Right lobe of liver (tissue), 6 donors: ENCODE measurements at regions not wholly inside any gene's neighbourhood (a gene's known extent, or its start where the extent isn't known, plus 50 kb on each side); places are given as distances from the start of the nearest gene placed in this dataset.
"Not testable (repeated sequence)": the region's sequence is repeated elsewhere in the genome, so short reads cannot be mapped to it uniquely, and the experiment has no call there.

Source experiments
- ATAC-seq, 4 donors: fragments of 200-7000 bp; cut with Tn5 transposase; one replicate each; pipeline ENCODE4 v1.9.1; 2020; ENCODE audit warnings: mild to moderate bottlenecking in 4 of 4, moderate library complexity in 4 of 4
- DNase-seq, 3 donors: peaks; one replicate each; pipeline ENCODE4 v3.0.0-alpha.2; 2020
- H3K27ac ChIP-seq, 3 donors: fragments of 200-600 bp; one replicate each; pipeline ENCODE4 v1.8.0; 2022
- H3K27me3 ChIP-seq, 2 donors: fragments of 200-600 bp; one replicate each; pipeline ENCODE4 v1.8.0; 2022
- H3K36me3 ChIP-seq, 4 donors: fragments of 200-600 bp; sonication (generic) in 1 of 4; one replicate each; pipeline versions ENCODE4 v1.5.1 to v1.8.0; 2017 to 2022; ENCODE audit warnings: control low read depth in 1 of 4
- H3K4me1 ChIP-seq, 4 donors: fragments of 200-600 bp; sonication (generic) in 1 of 4; one replicate each; pipeline versions ENCODE4 v1.5.1 to v1.8.0; 2017 to 2022; ENCODE audit warnings: control low read depth in 1 of 4
- H3K4me3 ChIP-seq, 3 donors: fragments of 200-600 bp; one replicate each; pipeline ENCODE4 v1.8.0; 2022
- H3K9me3 ChIP-seq, 4 donors: fragments of 200-600 bp; sonication (generic) in 1 of 4; one replicate each; pipeline versions ENCODE4 v1.5.1 to v1.8.0; 2017 to 2022; ENCODE audit warnings: control low read depth in 1 of 4
- POLR2A ChIP-seq: fragments of 450-650 bp; IDR thresholded peaks from one replicate; pipeline ENCODE4 v1.6.1; 2017; ENCODE audit warnings: antibody characterized with exemption, mild to moderate bottlenecking
- WGBS: methylation state at CpG from one replicate; pipeline ENCODE4 v1.1.6; 2018; ENCODE audit warnings: low coverage, low lambda C conversion rate; ENCODE audit not compliant: insufficient coverage; ENCODE audit errors: missing lambda C conversion rate; 5-methylcytosine and 5-hydroxymethylcytosine counted together
- intact Hi-C, 2 donors: fragments of 100-400 bp; cut with DNase I; formaldehyde crosslinking; loops; one replicate each; pipeline versions ENCODE4 v1.11.2 to v1.14.1; 2022
- TF ChIP-seq, protein P1 (sequence below), 4 donors: fragments of 200-600 bp in 3 of 4; fragments of 450-650 bp in 1 of 4; IDR thresholded peaks; one replicate each; pipeline versions ENCODE4 v1.5.1 to v1.8.0; 2016 to 2022; ENCODE audit warnings: antibody characterized with exemption in 4 of 4, mild to moderate bottlenecking in 2 of 4
- donor health status: DM: no; HTN: yes; CAD: no.
- donor health status: DM: no; HTN: no; CAD: no.
- donor health status: DM: no; HTN: no; CAD: no.
- donor health status: DM: no; HTN: yes; CAD: no.
- donor health status: DM: no; HTN: yes; CAD: no.

GRCh38 chr9:90162326-90162725 lies 480.3 kb downstream of the DIRAS2 start:
- H3K36me3 ChIP-seq = no peaks in the 10 kb centered on the region
- no peak overlapping the region for H3K27ac ChIP-seq
- no peak for DNase-seq
- TF ChIP-seq, protein P1, sequence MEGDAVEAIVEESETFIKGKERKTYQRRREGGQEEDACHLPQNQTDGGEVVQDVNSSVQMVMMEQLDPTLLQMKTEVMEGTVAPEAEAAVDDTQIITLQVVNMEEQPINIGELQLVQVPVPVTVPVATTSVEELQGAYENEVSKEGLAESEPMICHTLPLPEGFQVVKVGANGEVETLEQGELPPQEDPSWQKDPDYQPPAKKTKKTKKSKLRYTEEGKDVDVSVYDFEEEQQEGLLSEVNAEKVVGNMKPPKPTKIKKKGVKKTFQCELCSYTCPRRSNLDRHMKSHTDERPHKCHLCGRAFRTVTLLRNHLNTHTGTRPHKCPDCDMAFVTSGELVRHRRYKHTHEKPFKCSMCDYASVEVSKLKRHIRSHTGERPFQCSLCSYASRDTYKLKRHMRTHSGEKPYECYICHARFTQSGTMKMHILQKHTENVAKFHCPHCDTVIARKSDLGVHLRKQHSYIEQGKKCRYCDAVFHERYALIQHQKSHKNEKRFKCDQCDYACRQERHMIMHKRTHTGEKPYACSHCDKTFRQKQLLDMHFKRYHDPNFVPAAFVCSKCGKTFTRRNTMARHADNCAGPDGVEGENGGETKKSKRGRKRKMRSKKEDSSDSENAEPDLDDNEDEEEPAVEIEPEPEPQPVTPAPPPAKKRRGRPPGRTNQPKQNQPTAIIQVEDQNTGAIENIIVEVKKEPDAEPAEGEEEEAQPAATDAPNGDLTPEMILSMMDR (IDR thresholded peaks at IDR 0.05) = no peak
- TF ChIP-seq POLR2A = no peak
- H3K4me3 ChIP-seq = no peak overlapping the region
- ATAC-seq = no peak
- no peaks in the 10 kb centered on the region for H3K27me3 ChIP-seq
- no peaks in the 10 kb centered on the region for H3K4me1 ChIP-seq
- WGBS = 98% methylated on average over 5 of the region's 5 CpGs
- intact Hi-C loops = no loop called here
- no peaks in the 10 kb centered on the region for H3K9me3 ChIP-seq

- ATAC-seq (no peak), DNase-seq (no peak)
- Histone ChIP-seq H3K36me3 (no peaks in the 10 kb centered on the region), H3K9me3 (no peaks in the 10 kb centered on the region), H3K4me1 (no peaks in the 10 kb centered on the region), H3K27ac (no peak overlapping the region), H3K27me3 (no peaks in the 10 kb centered on the region), H3K4me3 (no peak overlapping the region)
- TF ChIP-seq, protein P1 (IDR thresholded peaks at IDR 0.05) = no peak
- no peak for TF ChIP-seq POLR2A
- 35% methylated on average over 3 of the region's 3 CpGs for WGBS
- intact Hi-C loops = no loop called here
These were observed 479.8 kb downstream of the DIRAS2 start for GRCh38 chr9:90162819-90163218.

- Histone ChIP-seq H3K4me1 (peaks cover 0 to 13% (median 2%) of the 10 kb centered on the region in 4 donors), H3K9me3 (no peaks in the 10 kb centered on the region), H3K4me3 (no peak overlapping the region), H3K27ac (no peak overlapping the region), H3K36me3 (no peaks in the 10 kb centered on the region), H3K27me3 (no peaks in the 10 kb centered on the region)
- ATAC-seq (no peak), DNase-seq (no peak)
- whole genome bisulfite sequencing = 88% methylated on average over 4 of the region's 6 CpGs
- intact Hi-C loops = no loop called here
- TF ChIP-seq, protein P1 (IDR thresholded peaks at IDR 0.05) = no peak
- TF ChIP-seq POLR2A = no peak
These were observed 477.3 kb downstream of the DIRAS2 start for GRCh38 chr9:90165281-90165680.

DNA sequence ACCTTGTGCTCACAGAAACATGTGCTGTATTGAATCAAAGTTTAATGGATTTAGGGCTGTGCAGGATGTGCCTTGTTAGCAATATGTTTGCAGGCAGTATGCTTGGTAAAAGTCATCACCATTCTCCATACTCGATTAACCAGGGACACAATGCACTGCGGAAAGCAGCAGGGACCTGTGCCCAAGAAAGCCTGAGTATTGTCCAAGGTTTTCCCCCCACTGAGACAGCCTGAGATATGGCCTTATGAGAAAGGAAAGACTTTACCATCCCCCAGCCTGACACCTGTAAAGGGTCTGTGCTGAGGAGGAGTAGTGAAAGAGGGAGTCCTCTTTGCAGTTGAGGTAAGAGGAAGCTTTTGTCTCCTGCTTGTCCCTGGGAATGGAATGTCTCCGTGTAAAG lies 476.2 kb downstream of the DIRAS2 start:
- H3K4me1 ChIP-seq = peaks cover 0 to 13% (median 2%) of the 10 kb centered on the region in 4 donors
- H3K36me3 ChIP-seq, H3K4me3 ChIP-seq, intact Hi-C loops, H3K9me3 ChIP-seq, H3K27me3 ChIP-seq, DNase-seq, ATAC-seq, H3K27ac ChIP-seq: not testable (repeated sequence)
- no CpG with 5 or more reads among the region's 3 CpGs for whole genome bisulfite sequencing

GRCh38 chr9:90167914-90168313 lies 474.7 kb downstream of the DIRAS2 start:
- no peaks in the 10 kb centered on the region for H3K36me3 ChIP-seq
- H3K27ac ChIP-seq = no peak overlapping the region
- H3K4me3 ChIP-seq = no peak overlapping the region
- no peaks in the 10 kb centered on the region for H3K27me3 ChIP-seq
- intact Hi-C loops = no loop called here
- 36% methylated on average over 2 of the region's 2 CpGs for WGBS
- ATAC-seq (no peak), DNase-seq (no peak)
- peaks cover 0 to 13% (median 2%) of the 10 kb centered on the region in 4 donors for H3K4me1 ChIP-seq
- TF ChIP-seq, protein P1 (IDR thresholded peaks at IDR 0.05) = no peak
- TF ChIP-seq POLR2A = no peak
- no peaks in the 10 kb centered on the region for H3K9me3 ChIP-seq
